ENCODE measurements at regions not wholly inside any gene's neighbourhood (a gene's known extent, or its start where the extent isn't known, plus 50 kb on each side); places are given as distances from the start of the nearest gene placed in this dataset.

DNA sequence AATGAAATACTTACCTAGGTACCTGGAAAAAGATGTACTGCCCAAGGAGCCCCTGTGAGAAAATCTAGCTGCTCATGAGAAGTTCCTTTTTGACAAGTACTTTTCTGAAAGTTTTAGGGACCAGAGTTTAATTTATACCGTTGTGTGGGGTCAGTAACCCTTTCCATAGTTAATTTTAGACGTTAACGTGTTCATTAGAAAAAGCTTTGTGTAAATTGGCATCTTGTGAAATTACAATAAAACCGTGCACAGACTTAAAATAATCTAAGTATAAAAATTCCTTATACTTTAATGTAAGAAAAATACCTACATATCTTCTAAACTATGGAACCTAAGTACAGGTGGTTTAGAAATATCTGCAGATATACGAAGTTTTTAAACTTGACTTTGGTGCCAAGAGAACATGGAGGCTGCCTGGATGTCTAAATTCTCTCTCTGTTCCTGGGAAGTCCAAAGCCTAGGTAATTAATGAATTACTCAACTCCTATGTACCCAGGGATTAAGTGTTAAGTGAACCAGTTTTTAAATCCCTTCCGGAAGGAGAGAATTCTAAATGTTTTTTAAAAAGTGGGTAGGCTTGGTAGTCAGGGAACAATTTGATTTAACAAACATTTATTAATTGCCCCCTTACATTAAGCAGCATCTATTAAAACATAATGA lies 50.2 kb upstream of the PDX1 start:
- POLR2A ChIA-PET = no interaction called here
- no peaks in the 10 kb centered on the region for H3K36me3 ChIP-seq (ENCODE audit: control insufficient read depth in 2 of 2, extremely low read depth in 1 of 2, insufficient read depth in 1 of 2, low read length in 1 of 2)
- no peak overlapping the region for H3K4me3 Mint-ChIP-seq
- H3K27me3 Mint-ChIP-seq = peaks cover 22 to 25% of the 10 kb centered on the region in 2 donors
- H3K27ac ChIP-seq (ENCODE audit: low read length) = no peak overlapping the region
- no peaks in the 10 kb centered on the region for H3K9me3 ChIP-seq
- no peaks in the 10 kb centered on the region for H3K36me3 Mint-ChIP-seq
- ATAC-seq (replicated peaks in 1 of 4) = no peak
- H3K4me3 ChIP-seq (ENCODE audit: control insufficient read depth in 1 of 2, extremely low read depth in 1 of 2, low read length in 1 of 2) = no peak overlapping the region
- no peaks in the 10 kb centered on the region for H3K4me1 ChIP-seq (ENCODE audit: control insufficient read depth in 1 of 2, extremely low read depth in 1 of 2, insufficient read depth in 2 of 2, low read length in 2 of 2)
- peaks cover 10 to 12% of the 10 kb centered on the region in 2 experiments for H3K27me3 ChIP-seq (replicated peaks in 1 of 2; ENCODE audit: control insufficient read depth in 2 of 2, extremely low read depth in 1 of 2, insufficient read depth in 2 of 2, low read length in 1 of 2)
- H3K9me3 Mint-ChIP-seq = no peaks in the 10 kb centered on the region
- H3K4me1 Mint-ChIP-seq = no peaks in the 10 kb centered on the region
- CTCF ChIA-PET = interaction anchor here (0.6 to 1.5 kb wide), 4 partner anchors 20 to 117 kb away, joined by 3 to 8 read pairs (median 5); no protein-coding TSS in a partner anchor
- H3K27ac Mint-ChIP-seq = no peak overlapping the region
- WGBS (ENCODE audit: insufficient coverage) = no CpG with 5 or more reads among the region's 6 CpGs
- DNase-seq = no peak
